ENCODE measurements at regions not wholly inside any gene's neighbourhood (a gene's known extent, or its start where the extent isn't known, plus 50 kb on each side); places are given as distances from the start of the nearest gene placed in this dataset.

DNA sequence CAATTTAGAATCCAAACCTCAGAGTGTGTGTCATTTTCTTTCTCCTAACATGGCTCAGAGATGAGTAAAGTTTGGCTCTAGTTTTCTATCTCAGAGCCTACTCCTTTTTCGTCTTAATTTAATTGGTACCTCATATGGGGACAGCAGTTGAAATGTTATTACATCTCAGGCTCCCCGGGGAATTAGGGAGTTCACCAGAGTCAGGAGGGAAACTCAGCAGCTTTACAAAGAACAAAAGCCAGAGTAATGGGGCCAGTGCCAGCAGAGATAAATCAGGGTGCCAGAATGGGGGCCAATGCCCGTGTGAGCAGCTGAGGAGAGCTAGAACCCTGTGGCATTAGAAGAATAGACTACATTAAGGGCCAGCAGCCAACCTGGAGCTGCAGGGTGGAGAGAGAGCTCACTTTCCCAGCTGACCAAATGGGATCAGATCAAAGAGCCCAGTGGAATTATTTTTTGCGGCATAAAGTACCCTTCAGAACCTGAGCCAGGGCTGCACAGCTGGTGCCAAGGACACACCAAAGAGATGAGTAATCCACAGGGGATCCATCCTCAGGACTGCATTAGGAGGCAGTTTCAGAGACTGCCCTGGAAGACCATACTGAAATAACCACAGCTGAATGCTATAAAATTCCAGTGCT is 207.1 kb upstream of the DKK2 start:
- no peak for DNase-seq (ENCODE audit: extremely low spot score)
- POLR2A ChIA-PET: no interaction called here
- TF ChIP-seq, protein P1, sequence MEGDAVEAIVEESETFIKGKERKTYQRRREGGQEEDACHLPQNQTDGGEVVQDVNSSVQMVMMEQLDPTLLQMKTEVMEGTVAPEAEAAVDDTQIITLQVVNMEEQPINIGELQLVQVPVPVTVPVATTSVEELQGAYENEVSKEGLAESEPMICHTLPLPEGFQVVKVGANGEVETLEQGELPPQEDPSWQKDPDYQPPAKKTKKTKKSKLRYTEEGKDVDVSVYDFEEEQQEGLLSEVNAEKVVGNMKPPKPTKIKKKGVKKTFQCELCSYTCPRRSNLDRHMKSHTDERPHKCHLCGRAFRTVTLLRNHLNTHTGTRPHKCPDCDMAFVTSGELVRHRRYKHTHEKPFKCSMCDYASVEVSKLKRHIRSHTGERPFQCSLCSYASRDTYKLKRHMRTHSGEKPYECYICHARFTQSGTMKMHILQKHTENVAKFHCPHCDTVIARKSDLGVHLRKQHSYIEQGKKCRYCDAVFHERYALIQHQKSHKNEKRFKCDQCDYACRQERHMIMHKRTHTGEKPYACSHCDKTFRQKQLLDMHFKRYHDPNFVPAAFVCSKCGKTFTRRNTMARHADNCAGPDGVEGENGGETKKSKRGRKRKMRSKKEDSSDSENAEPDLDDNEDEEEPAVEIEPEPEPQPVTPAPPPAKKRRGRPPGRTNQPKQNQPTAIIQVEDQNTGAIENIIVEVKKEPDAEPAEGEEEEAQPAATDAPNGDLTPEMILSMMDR (IDR thresholded peaks at IDR 0.05; ENCODE audit: control extremely low read depth, extremely low read depth, low read depth, missing control alignments): no peak
- CTCF ChIA-PET: interaction anchor here (0.8 to 2.2 kb wide), 3 partner anchors 8 to 10 kb away, joined by 4 to 7 read pairs (median 4); no protein-coding TSS in a partner anchor

- TF ChIP-seq, protein P1 (IDR thresholded peaks at IDR 0.05; ENCODE audit: control extremely low read depth, extremely low read depth, low read depth, missing control alignments): no peak
- POLR2A ChIA-PET: no interaction called here
- CTCF ChIA-PET: interaction anchor here (0.8 to 1.1 kb wide), 3 partner anchors 12 to 39 kb away, joined by 3 read pairs; no protein-coding TSS in a partner anchor
- DNase-seq (ENCODE audit: extremely low spot score): no peak
Observed at GRCh38 chr4:107220976-107221375, 184.9 kb upstream of the DKK2 start.

DNA sequence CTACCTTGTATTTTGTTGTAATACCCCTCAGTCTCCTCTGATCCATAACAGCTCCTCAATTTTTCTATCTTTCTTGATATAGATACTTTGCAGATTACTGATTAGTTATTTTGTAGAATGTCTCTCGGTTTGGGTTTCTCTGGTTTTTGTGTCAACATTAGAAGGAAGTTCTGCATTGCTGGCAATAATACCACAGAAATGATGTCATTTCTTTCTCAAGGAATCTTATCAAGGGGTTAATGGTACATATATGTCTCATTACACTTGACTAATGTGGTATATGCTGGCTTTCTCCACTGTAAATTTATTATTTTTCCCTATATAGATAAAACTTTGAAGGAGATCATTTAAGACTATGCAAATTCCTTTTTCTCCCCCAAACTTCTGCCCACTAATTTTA is 183.6 kb upstream of the DKK2 start:
- TF ChIP-seq, protein P1 (IDR thresholded peaks at IDR 0.05; ENCODE audit: control extremely low read depth, extremely low read depth, low read depth, missing control alignments): no peak
- ChIA-PET CTCF (interaction anchor here (0.6 kb wide), 1 partner anchor 14 kb away, joined by 3 read pairs; no protein-coding TSS in a partner anchor), POLR2A (no interaction called here)
- DNase-seq (ENCODE audit: extremely low spot score): no peak

DNA sequence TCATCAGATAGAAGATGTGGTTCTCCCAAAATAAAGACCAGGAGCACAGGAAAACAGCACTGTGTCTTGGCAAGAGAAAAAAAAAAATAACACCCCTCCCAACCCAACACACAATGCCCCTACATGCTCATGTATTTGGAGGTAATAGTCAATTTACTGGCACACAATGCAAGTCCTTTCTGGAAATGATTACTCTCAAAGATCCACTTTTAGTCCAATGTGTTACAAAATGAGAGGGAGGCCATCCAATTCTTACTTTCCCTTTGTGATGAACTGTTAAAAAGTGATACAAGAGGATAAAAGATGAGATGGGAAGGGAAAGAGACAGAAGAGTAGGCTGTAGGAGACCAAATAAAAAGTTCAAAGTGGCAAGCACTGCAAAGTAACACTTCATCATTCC is 180.3 kb upstream of the DKK2 start:
- ChIA-PET CTCF (no interaction called here), POLR2A (no interaction called here)
- TF ChIP-seq, protein P1 (IDR thresholded peaks at IDR 0.05; ENCODE audit: control extremely low read depth, extremely low read depth, low read depth, missing control alignments): no peak
- DNase-seq (ENCODE audit: extremely low spot score): no peak

GRCh38 chr4:107215222-107215621 is 179.1 kb upstream of the DKK2 start:
- ChIA-PET CTCF (no interaction called here), POLR2A (no interaction called here)
- no peak for DNase-seq (ENCODE audit: extremely low spot score)
- TF ChIP-seq, protein P1 (IDR thresholded peaks at IDR 0.05; ENCODE audit: control extremely low read depth, extremely low read depth, low read depth, missing control alignments): no peak

DNA sequence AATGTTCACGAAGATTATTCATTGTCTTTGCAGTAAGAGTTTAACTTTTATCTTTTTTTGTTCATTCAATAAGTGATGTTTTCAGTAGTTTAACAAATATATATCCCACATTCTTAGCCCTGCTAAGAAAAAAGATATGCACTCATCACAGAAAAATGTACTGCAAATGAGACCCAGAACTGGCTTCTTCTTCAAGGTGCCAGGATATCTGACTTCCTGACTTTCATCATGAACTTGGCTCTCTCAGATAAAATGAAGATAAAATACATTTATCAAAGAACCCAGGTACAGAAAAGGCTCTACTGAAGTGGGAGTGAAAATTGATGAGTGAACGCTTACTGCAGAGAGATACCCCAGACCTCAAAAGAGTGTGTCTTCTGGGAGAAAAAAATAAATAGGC is 177.8 kb upstream of the DKK2 start:
- DNase-seq (ENCODE audit: extremely low spot score): no peak
- ChIA-PET CTCF (no interaction called here), POLR2A (no interaction called here)
- TF ChIP-seq, protein P1 (IDR thresholded peaks at IDR 0.05; ENCODE audit: control extremely low read depth, extremely low read depth, low read depth, missing control alignments): no peak
